GM23338 (cell line): ENCODE measurements at regions not wholly inside any gene's neighbourhood (a gene's known extent, or its start where the extent isn't known, plus 50 kb on each side); places are given as distances from the start of the nearest gene placed in this dataset.

Experiments
- ATAC-seq: fragments of 200-7000 bp; cut with Tn5 transposase; 3 replicates; pipeline ENCODE4 v1.9.1; 2020
- DNase-seq: peaks from one replicate; pipeline ENCODE4 v3.0.0-alpha.2; 2015; ENCODE audit warnings: low spot score
- H2AFZ ChIP-seq: fragments of 200-600 bp; sonication (generic); 2 replicates; pipeline ENCODE4 v1.8.0; 2016; ENCODE audit warnings: antibody characterized with exemption, mild to moderate bottlenecking, moderate library complexity
- H3F3A ChIP-seq: fragments of 200-600 bp; sonication (generic); replicated peaks from 2 replicates; pipeline ENCODE4 v1.8.0; 2017; ENCODE audit warnings: antibody characterized with exemption, mixed run types, low read depth
- H3K27ac ChIP-seq: fragments of 200-600 bp; sonication (generic); 2 replicates; pipeline ENCODE4 v1.6.1; 2016; ENCODE audit warnings: low read depth
- H3K27me3 ChIP-seq: fragments of 200-600 bp; sonication (generic); 2 replicates; pipeline ENCODE4 v1.8.0; 2016; ENCODE audit warnings: mild to moderate bottlenecking, mixed run types, moderate library complexity; ENCODE audit not compliant: insufficient read depth
- H3K36me3 ChIP-seq: fragments of 200-600 bp; sonication (generic); 2 replicates; pipeline ENCODE4 v1.8.0; 2016; ENCODE audit warnings: mild to moderate bottlenecking; ENCODE audit not compliant: insufficient read depth
- H3K4me1 ChIP-seq: fragments of 200-600 bp; sonication (generic); 2 replicates; pipeline ENCODE4 v1.8.0; 2016; ENCODE audit warnings: mild to moderate bottlenecking, moderate library complexity; ENCODE audit not compliant: insufficient read depth
- H3K4me2 ChIP-seq: fragments of 200-600 bp; sonication (generic); 2 replicates; pipeline ENCODE4 v1.7.1; 2017; ENCODE audit warnings: mixed run types
- H3K4me3 ChIP-seq: fragments of 200-600 bp; sonication (generic); 2 replicates; pipeline ENCODE4 v1.6.1; 2016; ENCODE audit warnings: mixed run types
- H3K79me2 ChIP-seq: fragments of 200-600 bp; sonication (generic); replicated peaks from 2 replicates; pipeline ENCODE4 v1.8.0; 2017; ENCODE audit warnings: mild to moderate bottlenecking; ENCODE audit not compliant: insufficient read depth
- H3K9me2 ChIP-seq: fragments of 200-600 bp; sonication (generic); 2 replicates; pipeline ENCODE4 v1.8.0; 2017; ENCODE audit not compliant: insufficient read depth
- H4K20me1 ChIP-seq: fragments of 200-600 bp; sonication (generic); replicated peaks from 2 replicates; pipeline ENCODE4 v1.8.0; 2017; ENCODE audit warnings: mild to moderate bottlenecking; ENCODE audit not compliant: insufficient read depth
- H3K27ac Mint-ChIP-seq: 2 replicates; pipeline ENCODE4 v1.8.0; 2020; ENCODE audit warnings: inconsistent platforms, mild to moderate bottlenecking, moderate library complexity, mixed read lengths
- H3K27me3 Mint-ChIP-seq: 3 replicates; pipeline ENCODE4 v1.8.0; 2022; ENCODE audit warnings: low read depth, mild to moderate bottlenecking, moderate library complexity, mixed read lengths, inconsistent platforms; ENCODE audit not compliant: insufficient read depth, poor library complexity
- H3K36me3 Mint-ChIP-seq: 3 replicates; pipeline ENCODE4 v1.8.0; 2021; ENCODE audit warnings: low read depth, mild to moderate bottlenecking, inconsistent platforms, moderate library complexity, mixed read lengths
- H3K4me1 Mint-ChIP-seq: 3 replicates; pipeline ENCODE4 v1.8.0; 2020; ENCODE audit warnings: mild to moderate bottlenecking, inconsistent platforms, mixed read lengths
- H3K4me3 Mint-ChIP-seq: 3 replicates; pipeline ENCODE4 v1.8.0; 2021; ENCODE audit warnings: moderate library complexity, mild to moderate bottlenecking, inconsistent platforms, mixed read lengths
- H3K9me3 Mint-ChIP-seq: 3 replicates; pipeline ENCODE4 v1.8.0; 2020; ENCODE audit warnings: moderate library complexity, mild to moderate bottlenecking, inconsistent platforms, mixed read lengths
- CREB1 ChIP-seq: fragments of 250-450 bp; sonication (Bioruptor Pico); IDR thresholded peaks from 2 replicates; pipeline ENCODE4 v1.5.0; 2020; ENCODE audit warnings: low read depth, mild to moderate bottlenecking, moderate library complexity
- STAT1 ChIP-seq: IDR thresholded peaks from one replicate; pipeline ENCODE4 v1.6.1; 2016; ENCODE audit warnings: antibody characterized with exemption; ENCODE audit not compliant: unreplicated experiment
- ZNF331 ChIP-seq: fragments of 250-450 bp; sonication (Bioruptor Pico); IDR thresholded peaks from 2 replicates; pipeline ENCODE4 v1.5.0; 2020; ENCODE audit warnings: low read depth, mild to moderate bottlenecking, moderate library complexity
- TF ChIP-seq, protein P1 (sequence below): fragments of 250-450 bp; sonication (Bioruptor Pico); IDR thresholded peaks from 2 replicates; pipeline ENCODE4 v1.5.0; 2020; ENCODE audit warnings: mild to moderate bottlenecking, moderate library complexity
- TF ChIP-seq, protein P2 (sequence below), 2 experiments: fragments of 200-600 bp in 1 of 2; sonication (generic) in 1 of 2; conservative IDR thresholded peaks; 2 replicates each; pipeline versions ENCODE4 v1.5.1 to v1.6.1; 2016 to 2017; ENCODE audit warnings: antibody characterized with exemption in 2 of 2, low read depth in 2 of 2, mild to moderate bottlenecking in 2 of 2, moderate library complexity in 1 of 2

DNA sequence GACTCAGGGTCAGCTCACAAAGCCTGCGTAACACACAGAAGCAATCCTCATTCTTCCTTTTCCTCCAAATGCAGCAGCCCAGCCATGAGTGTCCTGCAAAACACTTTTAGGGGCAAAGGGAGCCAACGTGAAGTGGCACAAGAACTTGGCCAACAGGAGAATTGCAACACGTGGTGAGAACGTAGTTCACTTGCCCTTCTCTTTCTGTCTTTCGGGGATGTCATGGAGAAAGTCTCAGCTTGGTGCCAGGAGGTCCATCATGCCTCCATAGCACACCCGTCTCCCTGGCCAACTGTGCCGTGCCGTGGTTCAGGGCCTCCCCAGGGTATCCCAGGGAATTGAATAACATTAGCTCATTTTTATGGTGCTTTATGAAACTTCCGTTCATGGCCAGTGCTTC lies 98.5 kb upstream of the ANO1 start:
- H2AFZ ChIP-seq, result no peak overlapping the region
- no peaks in the 10 kb centered on the region for H3K79me2 ChIP-seq
- Mint-ChIP-seq H3K27ac (no peak overlapping the region), H3K27me3 (peaks cover 30% of the 10 kb centered on the region), H3K9me3 (no peaks in the 10 kb centered on the region), H3K4me1 (peaks cover 47% of the 10 kb centered on the region), H3K4me3 (no peak overlapping the region), H3K36me3 (no peaks in the 10 kb centered on the region; the same call in 2 of the 3 replicates)
- peaks cover 16% of the 10 kb centered on the region for H3K27me3 ChIP-seq
- peaks cover 28% of the 10 kb centered on the region for H3K4me1 ChIP-seq
- no peak overlapping the region for H3K27ac ChIP-seq
- no peaks in the 10 kb centered on the region for H3K36me3 ChIP-seq
- H3K9me2 ChIP-seq, result no peaks in the 10 kb centered on the region
- ATAC-seq (no peak), DNase-seq (no peak)
- TF ChIP-seq, protein P1, sequence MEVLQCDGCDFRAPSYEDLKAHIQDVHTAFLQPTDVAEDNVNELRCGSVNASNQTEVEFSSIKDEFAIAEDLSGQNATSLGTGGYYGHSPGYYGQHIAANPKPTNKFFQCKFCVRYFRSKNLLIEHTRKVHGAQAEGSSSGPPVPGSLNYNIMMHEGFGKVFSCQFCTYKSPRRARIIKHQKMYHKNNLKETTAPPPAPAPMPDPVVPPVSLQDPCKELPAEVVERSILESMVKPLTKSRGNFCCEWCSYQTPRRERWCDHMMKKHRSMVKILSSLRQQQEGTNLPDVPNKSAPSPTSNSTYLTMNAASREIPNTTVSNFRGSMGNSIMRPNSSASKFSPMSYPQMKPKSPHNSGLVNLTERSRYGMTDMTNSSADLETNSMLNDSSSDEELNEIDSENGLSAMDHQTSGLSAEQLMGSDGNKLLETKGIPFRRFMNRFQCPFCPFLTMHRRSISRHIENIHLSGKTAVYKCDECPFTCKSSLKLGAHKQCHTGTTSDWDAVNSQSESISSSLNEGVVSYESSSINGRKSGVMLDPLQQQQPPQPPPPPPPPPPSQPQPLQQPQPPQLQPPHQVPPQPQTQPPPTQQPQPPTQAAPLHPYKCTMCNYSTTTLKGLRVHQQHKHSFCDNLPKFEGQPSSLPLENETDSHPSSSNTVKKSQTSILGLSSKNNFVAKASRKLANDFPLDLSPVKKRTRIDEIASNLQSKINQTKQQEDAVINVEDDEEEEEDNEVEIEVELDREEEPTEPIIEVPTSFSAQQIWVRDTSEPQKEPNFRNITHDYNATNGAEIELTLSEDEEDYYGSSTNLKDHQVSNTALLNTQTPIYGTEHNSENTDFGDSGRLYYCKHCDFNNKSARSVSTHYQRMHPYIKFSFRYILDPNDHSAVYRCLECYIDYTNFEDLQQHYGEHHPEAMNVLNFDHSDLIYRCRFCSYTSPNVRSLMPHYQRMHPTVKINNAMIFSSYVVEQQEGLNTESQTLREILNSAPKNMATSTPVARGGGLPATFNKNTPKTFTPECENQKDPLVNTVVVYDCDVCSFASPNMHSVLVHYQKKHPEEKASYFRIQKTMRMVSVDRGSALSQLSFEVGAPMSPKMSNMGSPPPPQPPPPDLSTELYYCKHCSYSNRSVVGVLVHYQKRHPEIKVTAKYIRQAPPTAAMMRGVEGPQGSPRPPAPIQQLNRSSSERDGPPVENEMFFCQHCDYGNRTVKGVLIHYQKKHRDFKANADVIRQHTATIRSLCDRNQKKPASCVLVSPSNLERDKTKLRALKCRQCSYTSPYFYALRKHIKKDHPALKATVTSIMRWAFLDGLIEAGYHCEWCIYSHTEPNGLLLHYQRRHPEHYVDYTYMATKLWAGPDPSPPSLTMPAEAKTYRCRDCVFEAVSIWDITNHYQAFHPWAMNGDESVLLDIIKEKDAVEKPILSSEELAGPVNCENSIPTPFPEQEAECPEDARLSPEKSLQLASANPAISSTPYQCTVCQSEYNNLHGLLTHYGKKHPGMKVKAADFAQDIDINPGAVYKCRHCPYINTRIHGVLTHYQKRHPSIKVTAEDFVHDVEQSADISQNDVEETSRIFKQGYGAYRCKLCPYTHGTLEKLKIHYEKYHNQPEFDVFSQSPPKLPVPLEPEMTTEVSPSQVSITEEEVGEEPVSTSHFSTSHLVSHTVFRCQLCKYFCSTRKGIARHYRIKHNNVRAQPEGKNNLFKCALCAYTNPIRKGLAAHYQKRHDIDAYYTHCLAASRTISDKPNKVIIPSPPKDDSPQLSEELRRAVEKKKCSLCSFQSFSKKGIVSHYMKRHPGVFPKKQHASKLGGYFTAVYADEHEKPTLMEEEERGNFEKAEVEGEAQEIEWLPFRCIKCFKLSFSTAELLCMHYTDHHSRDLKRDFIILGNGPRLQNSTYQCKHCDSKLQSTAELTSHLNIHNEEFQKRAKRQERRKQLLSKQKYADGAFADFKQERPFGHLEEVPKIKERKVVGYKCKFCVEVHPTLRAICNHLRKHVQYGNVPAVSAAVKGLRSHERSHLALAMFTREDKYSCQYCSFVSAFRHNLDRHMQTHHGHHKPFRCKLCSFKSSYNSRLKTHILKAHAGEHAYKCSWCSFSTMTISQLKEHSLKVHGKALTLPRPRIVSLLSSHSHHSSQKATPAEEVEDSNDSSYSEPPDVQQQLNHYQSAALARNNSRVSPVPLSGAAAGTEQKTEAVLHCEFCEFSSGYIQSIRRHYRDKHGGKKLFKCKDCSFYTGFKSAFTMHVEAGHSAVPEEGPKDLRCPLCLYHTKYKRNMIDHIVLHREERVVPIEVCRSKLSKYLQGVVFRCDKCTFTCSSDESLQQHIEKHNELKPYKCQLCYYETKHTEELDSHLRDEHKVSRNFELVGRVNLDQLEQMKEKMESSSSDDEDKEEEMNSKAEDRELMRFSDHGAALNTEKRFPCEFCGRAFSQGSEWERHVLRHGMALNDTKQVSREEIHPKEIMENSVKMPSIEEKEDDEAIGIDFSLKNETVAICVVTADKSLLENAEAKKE (CRISPR knock-in tag), result no peak
- no peak for TF ChIP-seq CREB1 (CRISPR knock-in tag)
- H4K20me1 ChIP-seq, result no peaks in the 10 kb centered on the region
- H3K4me2 ChIP-seq, result no peak overlapping the region
- H3F3A ChIP-seq, result no peaks in the 10 kb centered on the region
- H3K4me3 ChIP-seq, result no peak overlapping the region

DNA sequence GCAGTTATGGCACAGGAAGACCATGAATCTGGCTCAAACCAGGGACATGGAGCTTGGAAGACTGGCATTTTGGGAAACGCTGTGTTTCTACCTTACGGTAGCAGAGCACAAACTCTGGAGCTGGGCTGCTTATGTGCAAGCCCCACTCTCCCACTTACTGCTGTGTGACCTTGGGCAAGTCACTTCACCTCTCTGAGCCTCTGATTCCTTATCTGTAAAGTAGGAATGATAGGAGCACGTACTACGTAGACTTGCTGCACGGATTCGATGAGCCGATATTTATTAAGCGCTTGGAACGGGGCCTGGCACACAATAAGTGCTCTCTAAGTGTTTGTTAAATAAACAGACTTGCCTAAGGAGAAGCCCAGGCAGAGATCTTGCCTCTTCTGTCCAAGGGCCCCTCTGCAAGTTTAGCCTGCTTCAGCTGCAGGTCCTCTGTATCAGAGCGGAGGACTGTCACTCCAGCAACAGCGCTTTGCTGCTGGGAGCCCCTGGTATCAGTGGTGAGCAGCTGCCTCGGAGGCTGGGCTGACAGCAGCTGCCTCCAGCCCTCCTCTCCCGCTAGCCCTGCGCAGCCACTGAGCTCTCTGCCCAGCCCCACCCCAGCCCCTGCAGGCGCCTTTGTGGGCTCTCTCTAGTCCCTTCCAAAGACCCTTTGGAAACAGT lies 96.9 kb upstream of the ANO1 start:
- Mint-ChIP-seq H3K27me3 (peaks cover 42% of the 10 kb centered on the region), H3K9me3 (no peaks in the 10 kb centered on the region), H3K4me3 (no peak overlapping the region), H3K36me3 (no peaks in the 10 kb centered on the region; the same call in 2 of the 3 replicates), H3K27ac (no peak overlapping the region), H3K4me1 (peaks cover 53% of the 10 kb centered on the region)
- ATAC-seq, result peak; percentile 8; the same call in 2 of the 3 replicates
- Histone ChIP-seq H3K4me1 (peaks cover 34% of the 10 kb centered on the region), H3K27ac (no peak overlapping the region), H3K4me3 (no peak overlapping the region), H3K36me3 (no peaks in the 10 kb centered on the region), H3K9me2 (no peaks in the 10 kb centered on the region), H4K20me1 (no peaks in the 10 kb centered on the region), H3K27me3 (peaks cover 32% of the 10 kb centered on the region), H2AFZ (no peak overlapping the region), H3F3A (no peaks in the 10 kb centered on the region), H3K79me2 (no peaks in the 10 kb centered on the region), H3K4me2 (no peak overlapping the region)
- no peak for DNase-seq
- TF ChIP-seq, protein P2, sequence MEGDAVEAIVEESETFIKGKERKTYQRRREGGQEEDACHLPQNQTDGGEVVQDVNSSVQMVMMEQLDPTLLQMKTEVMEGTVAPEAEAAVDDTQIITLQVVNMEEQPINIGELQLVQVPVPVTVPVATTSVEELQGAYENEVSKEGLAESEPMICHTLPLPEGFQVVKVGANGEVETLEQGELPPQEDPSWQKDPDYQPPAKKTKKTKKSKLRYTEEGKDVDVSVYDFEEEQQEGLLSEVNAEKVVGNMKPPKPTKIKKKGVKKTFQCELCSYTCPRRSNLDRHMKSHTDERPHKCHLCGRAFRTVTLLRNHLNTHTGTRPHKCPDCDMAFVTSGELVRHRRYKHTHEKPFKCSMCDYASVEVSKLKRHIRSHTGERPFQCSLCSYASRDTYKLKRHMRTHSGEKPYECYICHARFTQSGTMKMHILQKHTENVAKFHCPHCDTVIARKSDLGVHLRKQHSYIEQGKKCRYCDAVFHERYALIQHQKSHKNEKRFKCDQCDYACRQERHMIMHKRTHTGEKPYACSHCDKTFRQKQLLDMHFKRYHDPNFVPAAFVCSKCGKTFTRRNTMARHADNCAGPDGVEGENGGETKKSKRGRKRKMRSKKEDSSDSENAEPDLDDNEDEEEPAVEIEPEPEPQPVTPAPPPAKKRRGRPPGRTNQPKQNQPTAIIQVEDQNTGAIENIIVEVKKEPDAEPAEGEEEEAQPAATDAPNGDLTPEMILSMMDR (conservative IDR thresholded peaks at IDR 0.05; ENCODE audit: low read depth in 2 of 2), result no peak
- TF ChIP-seq CREB1 (CRISPR knock-in tag) (no peak), ZNF331 (CRISPR knock-in tag) (no peak), STAT1 (no peak)
